IPS DF 19.7 (cell line): ENCODE measurements at regions not wholly inside any gene's neighbourhood (a gene's known extent, or its start where the extent isn't known, plus 50 kb on each side); places are given as distances from the start of the nearest gene placed in this dataset.
A peak's percentile ranks its signal among the peaks of the same experiment; 100 is the strongest.
"Not testable (repeated sequence)": the region's sequence is repeated elsewhere in the genome, so short reads cannot be mapped to it uniquely, and the experiment has no call there.

ENCODE experiments used
- DNase-seq: peaks from one replicate; pipeline ENCODE4 v3.0.0-alpha.2; 2013; ENCODE audit warnings: low read depth, low spot score

- no peak for DNase-seq
Measured at GRCh38 chr7:120169996-120170783, 102.8 kb upstream of the KCND2 start.

- no peak for DNase-seq
Measured at GRCh38 chr7:120170834-120171233, 102.1 kb upstream of the KCND2 start.

- DNase-seq, result no peak
Measured at GRCh38 chr7:120171406-120171805, 101.6 kb upstream of the KCND2 start.

- DNase-seq, result no peak
Measured at GRCh38 chr7:120180221-120180620, 92.8 kb upstream of the KCND2 start.

- no peak for DNase-seq
Measured at GRCh38 chr7:120181499-120181898, 91.5 kb upstream of the KCND2 start.

- DNase-seq, result no peak
Measured at GRCh38 chr7:120184866-120185265, 88.1 kb upstream of the KCND2 start.

- DNase-seq, result no peak
Measured at GRCh38 chr7:120185940-120186682, 86.9 kb upstream of the KCND2 start.

GRCh38 chr7:120186688-120187087 lies 86.3 kb upstream of the KCND2 start:
- DNase-seq, result no peak

- DNase-seq, result no peak
Measured at GRCh38 chr7:120189623-120190022, 83.4 kb upstream of the KCND2 start.

- DNase-seq, result no peak
Measured at GRCh38 chr7:120190109-120190508, 82.9 kb upstream of the KCND2 start.

- peak; percentile 35 for DNase-seq
Measured at GRCh38 chr7:120190566-120190965, 82.4 kb upstream of the KCND2 start.

GRCh38 chr7:120191423-120191822 lies 81.6 kb upstream of the KCND2 start:
- not testable (repeated sequence) for DNase-seq

- no peak for DNase-seq
Measured at GRCh38 chr7:120201290-120201689, 71.7 kb upstream of the KCND2 start.

GRCh38 chr7:120205101-120205500 lies 67.9 kb upstream of the KCND2 start:
- DNase-seq, result no peak

- DNase-seq, result no peak
Measured at GRCh38 chr7:120207037-120207436, 65.9 kb upstream of the KCND2 start.

GRCh38 chr7:120215654-120216053 lies 57.3 kb upstream of the KCND2 start:
- DNase-seq, result no peak

GRCh38 chr7:120216947-120217346 lies 56.0 kb upstream of the KCND2 start:
- DNase-seq, result no peak

GRCh38 chr7:120218712-120219111 lies 54.3 kb upstream of the KCND2 start:
- no peak for DNase-seq

- DNase-seq, result no peak
Measured at GRCh38 chr7:120221666-120222065, 51.3 kb upstream of the KCND2 start.
